ENCODE measurements at regions not wholly inside any gene's neighbourhood (a gene's known extent, or its start where the extent isn't known, plus 50 kb on each side); places are given as distances from the start of the nearest gene placed in this dataset.

DNA sequence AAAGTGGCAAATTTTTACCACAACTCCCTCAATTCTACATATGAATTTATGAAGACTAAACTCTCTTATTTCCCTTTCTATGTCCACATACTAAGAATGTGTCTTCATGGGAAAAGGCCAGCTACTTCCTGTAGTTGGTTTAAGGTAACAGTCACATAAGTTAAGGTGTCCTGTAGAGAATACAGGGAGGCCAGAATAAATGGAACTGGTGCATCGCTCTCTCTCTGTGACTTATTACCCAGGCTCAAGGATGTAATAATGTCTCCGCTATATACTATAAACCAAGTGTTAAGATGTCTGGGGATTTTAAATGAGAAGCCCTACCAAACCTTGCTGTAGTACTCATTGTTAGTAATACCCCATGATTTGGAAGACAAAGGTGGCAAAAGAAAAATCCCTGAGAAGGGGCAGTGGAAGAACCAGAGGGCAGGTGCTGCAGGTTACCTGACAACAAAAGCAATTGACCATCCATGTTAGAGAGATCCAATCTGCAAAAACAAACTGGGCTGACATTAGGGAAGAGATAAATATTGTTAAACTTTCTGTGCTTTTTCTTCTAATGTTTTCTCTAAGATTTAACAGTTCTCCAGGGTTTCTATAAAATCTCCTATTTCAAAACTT, 372.8 kb downstream of the TMX3 start:
- no peak for DNase-seq (ENCODE audit: low read depth)

GRCh38 chr18:68340606-68341005, 374.3 kb downstream of the TMX3 start:
- DNase-seq (ENCODE audit: low read depth), result no peak

GRCh38 chr18:68330658-68331057, 384.2 kb downstream of the TMX3 start:
- no peak for DNase-seq (ENCODE audit: low read depth)

DNA sequence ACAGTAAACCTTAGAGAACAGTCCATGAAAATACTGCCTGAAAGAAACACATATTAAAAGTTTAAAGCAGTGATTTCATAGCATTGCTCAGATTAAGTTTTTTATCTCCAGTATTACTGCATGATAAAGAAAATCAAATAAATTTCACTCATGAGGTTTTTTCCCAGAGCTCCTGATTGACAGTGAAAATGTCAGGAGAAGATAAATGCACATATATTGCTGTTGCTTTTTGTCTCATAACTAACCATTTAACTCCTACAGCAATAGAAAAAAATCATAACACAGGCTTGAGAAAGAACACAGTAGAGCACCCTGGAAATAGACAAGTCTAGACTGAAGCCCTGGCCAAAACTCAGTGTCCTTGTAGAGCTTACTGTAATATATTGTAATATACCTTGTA, 391.0 kb downstream of the TMX3 start:
- DNase-seq (ENCODE audit: low read depth), result no peak

- DNase-seq (ENCODE audit: low read depth), result peak; percentile 2
Measured at GRCh38 chr18:68316636-68317035, 398.3 kb downstream of the TMX3 start.

- DNase-seq (ENCODE audit: low read depth), result peak; percentile 5
Measured at GRCh38 chr18:68314403-68314802, 400.5 kb downstream of the TMX3 start.

DNA sequence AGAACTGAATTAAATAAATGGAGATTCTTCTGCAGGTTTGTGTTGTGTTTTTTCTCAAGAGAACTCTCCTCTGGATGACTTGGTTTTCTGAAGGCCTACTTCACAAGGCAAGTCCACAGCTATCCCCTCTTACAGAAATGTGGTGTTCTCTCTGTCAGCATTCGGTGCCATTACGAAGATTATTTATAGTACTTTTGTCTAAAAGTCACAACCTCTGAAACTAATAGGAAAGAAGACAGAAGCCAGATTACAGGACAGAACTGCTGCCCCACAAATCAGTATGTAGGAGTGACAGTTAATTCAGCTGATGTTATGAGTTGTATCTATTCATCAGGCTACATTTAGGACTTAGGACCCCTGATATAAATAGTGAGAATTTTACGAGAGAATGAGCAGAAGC, 413.5 kb downstream of the TMX3 start:
- no peak for DNase-seq (ENCODE audit: low read depth)

- DNase-seq (ENCODE audit: low read depth), result no peak
Measured at GRCh38 chr18:68299906-68300305, 415.0 kb downstream of the TMX3 start.

- DNase-seq (ENCODE audit: low read depth), result no peak
Measured at GRCh38 chr18:68298330-68298729, 416.6 kb downstream of the TMX3 start.

GRCh38 chr18:68288408-68288807, 426.5 kb downstream of the TMX3 start:
- DNase-seq (ENCODE audit: low read depth), result no peak

DNA sequence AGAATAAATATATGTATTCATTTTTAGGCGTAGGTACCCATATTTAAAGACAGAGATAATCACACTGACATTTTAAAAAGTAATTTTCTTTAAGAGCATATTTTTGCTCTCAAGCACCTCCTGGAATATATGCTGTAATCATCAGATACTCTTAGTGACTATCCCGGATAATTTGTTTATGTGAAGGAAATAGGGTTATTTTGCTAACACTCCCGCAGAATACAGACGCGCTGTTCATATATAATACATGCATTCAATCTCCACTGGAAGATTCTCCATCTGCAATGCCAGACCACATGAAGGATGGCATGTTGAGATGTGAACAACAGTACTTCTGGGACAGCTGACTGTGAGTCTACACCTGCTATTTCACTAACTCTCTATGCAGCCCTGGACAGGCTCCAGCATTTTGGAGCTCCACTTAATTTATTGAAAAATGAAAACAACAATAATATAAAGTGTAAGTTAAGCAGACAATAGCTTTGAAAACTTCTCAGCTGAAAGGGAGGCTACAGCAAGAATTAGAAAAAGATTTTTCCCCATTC, 430.6 kb downstream of the TMX3 start:
- DNase-seq (ENCODE audit: low read depth), result no peak

GRCh38 chr18:68283834-68284233, 431.1 kb downstream of the TMX3 start:
- DNase-seq (ENCODE audit: low read depth), result no peak

- DNase-seq (ENCODE audit: low read depth), result no peak
Measured at GRCh38 chr18:68282232-68282631, 432.7 kb downstream of the TMX3 start.

DNA sequence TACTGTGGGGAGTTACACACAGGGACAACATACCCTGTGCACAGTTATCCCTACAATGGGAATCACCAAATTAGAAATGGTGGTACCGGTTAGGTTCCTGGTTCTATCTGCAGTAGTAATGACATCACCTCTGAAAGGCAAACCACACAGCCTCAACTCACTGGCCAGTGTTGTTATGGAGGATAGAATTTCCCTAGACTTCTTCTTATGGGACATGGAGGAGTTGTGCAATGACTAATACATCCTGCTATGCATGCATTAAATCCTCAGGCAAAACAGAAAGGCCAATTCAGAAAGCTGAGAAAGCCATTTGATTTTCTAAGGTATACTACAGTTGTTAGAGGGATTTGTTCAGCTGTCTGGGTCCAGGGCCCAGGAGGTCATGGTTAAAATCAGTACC, 439.3 kb downstream of the TMX3 start:
- peak; percentile 56 for DNase-seq (ENCODE audit: low read depth)

- no peak for DNase-seq (ENCODE audit: low read depth)
Measured at GRCh38 chr18:68270017-68270416, 444.9 kb downstream of the TMX3 start.

GRCh38 chr18:68267583-68267982, 447.3 kb downstream of the TMX3 start:
- peak; percentile 30 for DNase-seq (ENCODE audit: low read depth)

- no peak for DNase-seq (ENCODE audit: low read depth)
Measured at GRCh38 chr18:68263481-68263880, 451.4 kb downstream of the TMX3 start.

- peak; percentile 29 for DNase-seq (ENCODE audit: low read depth)
Measured at GRCh38 chr18:68262690-68263294, 452.1 kb downstream of the TMX3 start.

- DNase-seq (ENCODE audit: low read depth), result no peak
Measured at GRCh38 chr18:68256418-68257067, 458.4 kb downstream of the TMX3 start.

DNA sequence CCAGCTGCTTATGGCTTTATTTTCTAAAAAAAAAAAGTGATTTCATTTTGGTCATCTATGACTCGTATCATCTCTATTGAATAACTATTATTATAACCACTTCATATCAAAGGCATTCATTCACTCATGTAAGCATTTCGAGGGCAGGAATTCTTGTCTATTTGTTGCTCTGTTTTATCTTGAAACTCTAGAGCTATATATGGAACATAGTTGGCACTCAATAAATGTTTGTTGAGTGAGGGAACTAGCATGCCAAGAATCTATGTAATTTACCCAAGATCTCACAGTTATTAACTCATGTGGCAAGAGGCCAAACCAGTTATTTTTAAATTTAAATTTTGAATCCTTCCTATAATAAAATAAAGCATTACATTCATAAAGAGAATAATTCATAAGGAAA, 470.1 kb downstream of the TMX3 start:
- DNase-seq (ENCODE audit: low read depth), result no peak

GRCh38 chr18:68241881-68242280, 473.0 kb downstream of the TMX3 start:
- DNase-seq (ENCODE audit: low read depth), result no peak

DNA sequence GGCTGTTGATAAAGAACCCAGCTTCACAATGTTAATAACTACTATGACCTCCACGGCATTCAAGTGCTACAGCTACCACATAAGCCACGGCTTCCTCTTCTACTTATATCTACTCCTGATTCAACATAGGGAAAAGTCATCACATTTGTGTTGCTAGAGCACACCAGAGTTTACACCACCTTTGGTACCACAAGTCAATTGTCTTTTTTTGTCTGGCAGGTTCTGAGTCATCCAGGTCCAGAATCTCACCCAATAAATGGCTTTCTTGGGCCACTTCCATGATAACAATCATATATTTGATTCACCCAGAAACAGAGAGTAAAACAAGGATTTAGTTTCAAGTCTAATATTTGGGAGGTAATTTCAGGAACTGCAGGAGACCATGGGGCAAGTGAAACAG, 480.2 kb downstream of the TMX3 start:
- no peak for DNase-seq (ENCODE audit: low read depth)

DNA sequence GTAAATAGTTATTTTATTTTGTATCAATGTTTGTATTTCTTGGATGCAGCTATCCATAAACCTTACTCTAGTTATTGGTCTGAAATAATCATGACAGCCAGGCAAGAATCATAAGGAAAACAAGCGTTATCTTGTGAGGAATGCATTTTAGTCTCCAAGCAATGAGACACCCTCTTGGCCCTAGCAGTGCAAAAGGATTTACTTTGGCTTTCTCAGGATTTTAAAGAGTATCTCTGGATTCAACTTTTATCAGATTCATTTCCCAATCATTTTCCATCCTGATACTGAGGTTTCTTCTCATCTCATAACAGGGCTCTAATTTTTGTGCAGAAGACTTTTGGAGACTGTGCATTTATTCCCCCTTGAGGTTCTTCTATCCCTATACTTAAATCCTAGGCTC, 480.8 kb downstream of the TMX3 start:
- DNase-seq (ENCODE audit: low read depth), result no peak
